ENCODE measurements at regions not wholly inside any gene's neighbourhood (a gene's known extent, or its start where the extent isn't known, plus 50 kb on each side); places are given as distances from the start of the nearest gene placed in this dataset.

DNA sequence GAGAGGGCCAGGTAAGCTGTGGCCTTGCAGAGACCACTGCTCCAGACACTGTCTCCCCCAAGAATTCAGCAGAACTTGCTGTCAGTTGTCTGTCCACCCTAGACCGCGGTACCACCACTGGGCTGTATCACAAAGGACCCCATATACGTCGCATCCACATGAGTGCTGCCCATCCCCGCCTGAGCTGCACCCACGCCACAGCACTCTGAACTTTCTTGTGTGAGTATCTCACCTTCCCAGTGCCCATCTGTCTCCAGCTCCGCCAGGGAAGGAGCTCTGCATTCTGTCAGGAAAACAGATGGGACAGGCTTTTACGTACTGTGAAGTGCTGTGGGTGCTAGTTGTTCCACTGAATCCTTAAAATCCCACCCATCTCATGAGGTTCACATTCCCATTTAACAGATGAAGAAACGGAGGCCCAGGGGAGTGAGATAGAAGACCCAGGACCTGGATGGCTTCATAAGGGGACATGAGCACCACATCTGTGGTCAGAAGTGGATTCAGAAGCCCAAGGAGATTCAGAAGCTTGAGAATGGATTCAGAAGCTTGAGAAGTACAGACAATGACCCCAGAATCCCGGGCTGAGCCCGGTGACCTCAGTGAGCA lies 102.5 kb upstream of the ZMIZ1 start:
- no peak overlapping the region for H3K27ac ChIP-seq

DNA sequence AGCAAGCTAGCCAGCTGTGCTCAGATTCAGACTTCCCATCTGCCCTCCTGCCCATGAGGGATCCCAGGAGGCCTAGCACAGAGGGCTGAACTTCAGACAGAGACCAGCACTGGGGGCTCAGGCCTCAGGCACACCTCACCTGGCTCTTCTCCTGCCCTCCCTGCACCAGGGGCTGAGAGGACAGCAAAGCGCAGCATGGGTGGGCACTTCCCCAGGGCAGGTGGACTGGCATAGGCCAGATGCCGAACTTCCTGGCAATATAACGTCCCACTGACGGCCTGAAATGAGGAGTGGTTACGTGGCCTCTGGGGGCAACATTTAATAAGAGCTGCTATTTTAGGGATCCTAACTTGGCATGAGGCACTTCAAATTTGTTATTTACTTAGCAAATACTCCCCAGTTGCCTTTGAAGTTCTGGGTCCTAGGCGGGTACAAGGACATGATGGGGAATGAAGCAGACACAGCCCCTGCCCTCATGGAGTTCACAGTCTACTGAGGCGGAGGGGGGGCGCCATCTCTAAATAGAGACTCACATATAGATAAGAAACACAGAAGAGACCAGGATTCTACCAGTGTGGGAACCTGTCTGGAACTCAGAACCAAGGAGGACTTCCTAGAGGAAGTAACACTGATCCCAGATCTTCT lies 101.8 kb upstream of the ZMIZ1 start:
- intact Hi-C loops (cut with DNase I) = loop anchor here (10.0 kb wide), 1 partner anchor 228 kb away; no protein-coding TSS in a partner anchor
- Histone ChIP-seq H3K4me1 (peaks cover 16% of the 10 kb centered on the region), H3K36me3 (ENCODE audit: insufficient read depth in 1 of 2, low read depth in 1 of 2) (no peaks in the 10 kb centered on the region), H3K27me3 (ENCODE audit: insufficient read depth in 3 of 3, low read length in 2 of 3) (no peaks in the 10 kb centered on the region), H3K9me3 (no peaks in the 10 kb centered on the region), H3K4me3 (no peak overlapping the region), H3K27ac (no peak overlapping the region)
- DNase-seq = no peak
- no peak for ATAC-seq
- TF ChIP-seq, protein P1, sequence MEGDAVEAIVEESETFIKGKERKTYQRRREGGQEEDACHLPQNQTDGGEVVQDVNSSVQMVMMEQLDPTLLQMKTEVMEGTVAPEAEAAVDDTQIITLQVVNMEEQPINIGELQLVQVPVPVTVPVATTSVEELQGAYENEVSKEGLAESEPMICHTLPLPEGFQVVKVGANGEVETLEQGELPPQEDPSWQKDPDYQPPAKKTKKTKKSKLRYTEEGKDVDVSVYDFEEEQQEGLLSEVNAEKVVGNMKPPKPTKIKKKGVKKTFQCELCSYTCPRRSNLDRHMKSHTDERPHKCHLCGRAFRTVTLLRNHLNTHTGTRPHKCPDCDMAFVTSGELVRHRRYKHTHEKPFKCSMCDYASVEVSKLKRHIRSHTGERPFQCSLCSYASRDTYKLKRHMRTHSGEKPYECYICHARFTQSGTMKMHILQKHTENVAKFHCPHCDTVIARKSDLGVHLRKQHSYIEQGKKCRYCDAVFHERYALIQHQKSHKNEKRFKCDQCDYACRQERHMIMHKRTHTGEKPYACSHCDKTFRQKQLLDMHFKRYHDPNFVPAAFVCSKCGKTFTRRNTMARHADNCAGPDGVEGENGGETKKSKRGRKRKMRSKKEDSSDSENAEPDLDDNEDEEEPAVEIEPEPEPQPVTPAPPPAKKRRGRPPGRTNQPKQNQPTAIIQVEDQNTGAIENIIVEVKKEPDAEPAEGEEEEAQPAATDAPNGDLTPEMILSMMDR (IDR thresholded peaks at IDR 0.05) = no peak
- WGBS, 3 donors = 86 to 95% (median 93%) methylated on average over 8 of the region's 8 CpGs

More for the DNA sequence above, 102.5 kb upstream of the ZMIZ1 start:
- Histone ChIP-seq H3K9me3 (no peaks in the 10 kb centered on the region), H3K4me3 (no peak overlapping the region), H3K36me3 (ENCODE audit: insufficient read depth in 1 of 2, low read depth in 1 of 2) (no peaks in the 10 kb centered on the region), H3K27me3 (ENCODE audit: insufficient read depth in 3 of 3, low read length in 2 of 3) (no peaks in the 10 kb centered on the region), H3K4me1 (peaks cover 15% of the 10 kb centered on the region)
- DNase-seq (peak in 1 of 2 donors; percentile 29), ATAC-seq (no peak)
- WGBS, 3 donors = 85 to 88% (median 85%) methylated on average over 11 of the region's 11 CpGs
- intact Hi-C loops (cut with DNase I) = loop anchor here (10.0 kb wide), 1 partner anchor 229 kb away; no protein-coding TSS in a partner anchor
- TF ChIP-seq, protein P1 (IDR thresholded peaks at IDR 0.05) = no peak

DNA sequence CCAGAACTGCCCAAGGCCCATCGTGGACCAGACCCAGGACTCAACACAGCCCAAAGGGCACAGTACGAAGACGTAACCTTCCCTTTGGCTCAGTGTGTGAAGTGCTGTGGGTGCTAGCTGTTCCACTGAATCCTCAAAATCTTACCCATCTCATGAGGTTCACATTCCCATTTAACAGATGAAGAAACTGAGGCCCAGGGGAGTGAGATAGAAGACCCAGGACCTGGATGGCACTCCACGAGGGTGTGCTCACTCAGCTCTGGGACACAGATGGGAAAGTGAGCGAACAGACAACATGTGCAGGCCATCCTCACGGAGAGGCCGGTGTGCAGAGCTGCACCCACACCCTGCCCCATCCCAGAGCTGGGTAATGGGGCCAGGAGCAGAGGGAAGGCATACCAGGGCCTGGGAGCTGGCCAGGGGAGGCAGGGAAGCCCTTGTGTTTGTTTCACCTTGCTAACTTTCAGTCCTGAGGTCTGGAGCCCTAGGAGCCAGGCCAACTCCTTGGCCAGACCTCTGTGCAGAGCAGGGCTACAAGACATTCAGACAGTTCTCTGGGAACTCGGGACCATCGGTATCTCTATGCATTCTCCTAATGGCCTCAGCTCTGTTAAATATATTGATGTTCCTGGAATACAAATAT lies 100.3 kb upstream of the ZMIZ1 start:
- Histone ChIP-seq H3K27me3 (ENCODE audit: insufficient read depth in 3 of 3, low read length in 2 of 3) (no peaks in the 10 kb centered on the region), H3K36me3 (ENCODE audit: insufficient read depth in 1 of 2, low read depth in 1 of 2) (no peaks in the 10 kb centered on the region), H3K4me3 (no peak overlapping the region), H3K4me1 (peaks cover 30% of the 10 kb centered on the region), H3K27ac (no peak overlapping the region), H3K9me3 (no peaks in the 10 kb centered on the region)
- TF ChIP-seq, protein P1 (IDR thresholded peaks at IDR 0.05) = no peak
- no peak for ATAC-seq
- WGBS, 3 donors = 91 to 96% (median 94%) methylated on average over 9 of the region's 9 CpGs
- peak in 1 of 2 donors; percentile 31 for DNase-seq
- intact Hi-C loops (cut with DNase I) = loop anchor here (10.0 kb wide), 1 partner anchor 226 kb away; no protein-coding TSS in a partner anchor

DNA sequence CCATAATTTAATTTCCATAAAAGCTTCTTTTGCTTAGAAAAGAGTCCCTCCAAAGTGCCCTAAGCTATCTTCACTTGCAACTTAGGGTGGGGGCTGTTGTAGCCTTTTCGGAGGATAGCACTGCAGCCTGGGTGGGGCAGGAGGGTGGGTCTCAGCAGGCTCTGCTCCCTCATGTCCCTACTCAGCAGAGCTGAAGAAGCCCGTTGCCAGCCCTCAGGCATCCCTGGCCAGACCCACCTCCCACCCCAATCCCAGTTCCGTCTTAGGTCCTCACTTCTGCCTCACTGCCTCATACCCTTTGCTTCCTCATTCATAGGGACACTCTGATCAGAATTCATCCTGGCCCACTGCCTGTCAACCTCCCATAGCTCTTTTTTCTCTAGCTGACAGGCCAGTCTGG lies 99.8 kb upstream of the ZMIZ1 start:
- no peak for DNase-seq
- TF ChIP-seq, protein P1 (IDR thresholded peaks at IDR 0.05) = no peak
- H3K27ac ChIP-seq = no peak overlapping the region
- ATAC-seq = no peak
- H3K36me3 ChIP-seq (ENCODE audit: insufficient read depth in 1 of 2, low read depth in 1 of 2) = no peaks in the 10 kb centered on the region
- no peaks in the 10 kb centered on the region for H3K9me3 ChIP-seq
- no peaks in the 10 kb centered on the region for H3K27me3 ChIP-seq (ENCODE audit: insufficient read depth in 3 of 3, low read length in 2 of 3)
- no peak overlapping the region for H3K4me3 ChIP-seq
- WGBS, 3 donors = 88 to 93% (median 88%) methylated on average over 3 of the region's 3 CpGs
- H3K4me1 ChIP-seq = peaks cover 31% of the 10 kb centered on the region
- intact Hi-C loops (cut with DNase I) = loop anchor here (10.0 kb wide), 1 partner anchor 226 kb away; no protein-coding TSS in a partner anchor
